Ovary (tissue), 7 donors: ENCODE measurements at regions not wholly inside any gene's neighbourhood (a gene's known extent, or its start where the extent isn't known, plus 50 kb on each side); places are given as distances from the start of the nearest gene placed in this dataset.

Source experiments
- DNase-seq, 5 donors: peaks; one replicate each; pipeline ENCODE4 v3.0.0-alpha.2; 2019 to 2020
- H3K27ac ChIP-seq, 2 donors: fragments of 200-600 bp; one replicate each; pipeline versions ENCODE4 v1.5.1 to v1.8.0; 2019 to 2022
- H3K27me3 ChIP-seq: fragments of 200-600 bp; one replicate; pipeline ENCODE4 v1.8.0; 2022
- H3K36me3 ChIP-seq: fragments of 200-600 bp; sonication (generic); one replicate; pipeline ENCODE4 v1.5.1; 2019
- H3K4me1 ChIP-seq: one replicate; pipeline ENCODE4 v1.8.1; 2013; ENCODE audit warnings: mild to moderate bottlenecking, moderate library complexity; ENCODE audit not compliant: insufficient read depth
- H3K4me3 ChIP-seq: fragments of 200-600 bp; sonication (generic); one replicate; pipeline ENCODE4 v1.5.1; 2017
- H3K9me3 ChIP-seq, 2 donors: fragments of 200-600 bp in 1 of 2; sonication (generic) in 1 of 2; one replicate each; pipeline versions ENCODE4 v1.5.1 to v1.8.1; 2013 to 2019; ENCODE audit warnings: mild to moderate bottlenecking in 1 of 2, moderate library complexity in 1 of 2
- CTCF ChIP-seq, 3 donors: fragments of 450-650 bp in 2 of 3; fragments of 200-600 bp in 1 of 3; IDR thresholded peaks; one replicate each; pipeline versions ENCODE4 v1.5.1 to v1.8.0; 2016 to 2022; ENCODE audit warnings: antibody characterized with exemption in 3 of 3, mild to moderate bottlenecking in 1 of 3
- EP300 ChIP-seq: sonication (generic); formaldehyde crosslinking; IDR thresholded peaks from one replicate; pipeline ENCODE4 v1.6.1; 2017; ENCODE audit warnings: antibody characterized with exemption
- POLR2A ChIP-seq: fragments of 450-650 bp; IDR thresholded peaks from one replicate; pipeline ENCODE4 v1.6.1; 2017; ENCODE audit warnings: antibody characterized with exemption, mild to moderate bottlenecking, moderate library complexity
- WGBS, 3 donors: extraction: QIAGEN DNeasy Blood & Tissue Kit in 1 of 3; methylation state at CpG; one replicate each; pipeline versions ENCODE4 v1.1.5 to v1.1.7; 2013 to 2017; 5-methylcytosine and 5-hydroxymethylcytosine counted together
- intact Hi-C, 4 donors: fragments of 100-400 bp; cut with DNase I; formaldehyde crosslinking; loops; one replicate each; pipeline versions ENCODE4 v1.11.0 to v1.15.1; 2022 to 2023
- donor health status: DM: no; HTN: no; CAD: no; lungs with moderate emphysema.
- donor health status: DM: no; HTN: no; CAD: no.
- donor health status: Bipolar disorder and iron deficiency.
- donor health status: DM: no; HTN: no; CAD: no.
- donor health status: DM: yes; HTN: yes; CAD: no.

- no peak for TF ChIP-seq POLR2A
- no peak for TF ChIP-seq CTCF (IDR thresholded peaks at IDR 0.05)
- no peak for TF ChIP-seq EP300
- Histone ChIP-seq H3K36me3 (no peaks in the 10 kb centered on the region), H3K4me3 (no peak overlapping the region), H3K27me3 (no peaks in the 10 kb centered on the region), H3K4me1 (no peaks in the 10 kb centered on the region), H3K27ac (no peak overlapping the region), H3K9me3 (no peaks in the 10 kb centered on the region)
- 85 to 92% (median 91%) methylated on average over 3 of the region's 3 CpGs for WGBS, 3 donors
- DNase-seq, result no peak
- intact Hi-C loops, result no loop called here
Observed at GRCh38 chr2:236393101-236393500, 128.9 kb upstream of the ASB18 start.

- no peak for TF ChIP-seq EP300
- TF ChIP-seq CTCF (IDR thresholded peaks at IDR 0.05), result no peak
- no peak for TF ChIP-seq POLR2A
- DNase-seq, result no peak
- H3K27me3 ChIP-seq, result no peaks in the 10 kb centered on the region
- no peaks in the 10 kb centered on the region for H3K4me1 ChIP-seq
- no peaks in the 10 kb centered on the region for H3K9me3 ChIP-seq
- no peaks in the 10 kb centered on the region for H3K36me3 ChIP-seq
- intact Hi-C loops, result no loop called here
- H3K4me3 ChIP-seq, result no peak overlapping the region
- no peak overlapping the region for H3K27ac ChIP-seq
- WGBS, 3 donors, result 84 to 97% (median 85%) methylated on average over 3 of the region's 3 CpGs
Observed at GRCh38 chr2:236393581-236393980, 129.4 kb upstream of the ASB18 start.

- H3K9me3 ChIP-seq, result no peaks in the 10 kb centered on the region
- H3K27me3 ChIP-seq, result no peaks in the 10 kb centered on the region
- H3K4me3 ChIP-seq, result no peak overlapping the region
- DNase-seq, result no peak
- TF ChIP-seq EP300, result no peak
- no peak for TF ChIP-seq CTCF (IDR thresholded peaks at IDR 0.05)
- TF ChIP-seq POLR2A, result no peak
- intact Hi-C loops, result no loop called here
- no peaks in the 10 kb centered on the region for H3K36me3 ChIP-seq
- WGBS, 3 donors, result 91 to 95% (median 94%) methylated on average over 9 of the region's 9 CpGs
- no peaks in the 10 kb centered on the region for H3K4me1 ChIP-seq
- H3K27ac ChIP-seq, result no peak overlapping the region
Observed at GRCh38 chr2:236394571-236394970, 130.4 kb upstream of the ASB18 start.

GRCh38 chr2:236395067-236395466 is 130.9 kb upstream of the ASB18 start:
- H3K4me1 ChIP-seq, result no peaks in the 10 kb centered on the region
- no peaks in the 10 kb centered on the region for H3K27me3 ChIP-seq
- no peak overlapping the region for H3K27ac ChIP-seq
- WGBS, 3 donors, result 83 to 87% (median 84%) methylated on average over 7 of the region's 7 CpGs
- intact Hi-C loops, result no loop called here
- DNase-seq, result no peak
- H3K4me3 ChIP-seq, result no peak overlapping the region
- TF ChIP-seq CTCF (IDR thresholded peaks at IDR 0.05) (no peak), EP300 (no peak), POLR2A (no peak)
- H3K36me3 ChIP-seq, result no peaks in the 10 kb centered on the region
- H3K9me3 ChIP-seq, result no peaks in the 10 kb centered on the region
